ENCODE measurements at regions not wholly inside any gene's neighbourhood (a gene's known extent, or its start where the extent isn't known, plus 50 kb on each side); places are given as distances from the start of the nearest gene placed in this dataset.

DNA sequence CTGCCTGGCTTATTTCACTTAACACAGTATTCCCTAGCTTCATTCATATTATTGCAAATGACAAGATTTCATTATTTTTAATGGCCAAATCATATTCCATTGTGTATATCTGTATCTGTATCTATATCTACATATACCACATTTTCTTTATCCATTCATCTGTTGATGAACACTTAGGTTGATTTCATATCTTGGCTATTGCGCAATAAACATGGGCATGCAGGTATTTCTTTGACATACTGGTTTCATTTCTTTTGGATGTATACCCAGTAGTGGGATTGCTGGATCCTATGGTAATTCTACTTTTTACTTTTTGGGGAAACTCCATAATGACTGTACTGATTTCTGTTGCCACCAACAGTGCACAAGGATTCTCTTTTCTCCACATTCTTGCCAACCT, 68.9 kb upstream of the CREB5 start:
- ChIA-PET CTCF (no interaction called here), POLR2A (no interaction called here)
- no peak overlapping the region for H3K4me3 ChIP-seq (ENCODE audit: low read depth, low read length)
- no peaks in the 10 kb centered on the region for H3K36me3 ChIP-seq (ENCODE audit: control insufficient read depth in 2 of 2, insufficient read depth in 1 of 2, low read length in 2 of 2)
- TF ChIP-seq ZNF560 (tag by site-specific recombination; IDR thresholded peaks at IDR 0.05; ENCODE audit: borderline replicate concordance) (no peak), SCRT2 (tag by site-specific recombination; IDR thresholded peaks at IDR 0.05) (no peak), ZNF302 (tag by site-specific recombination; IDR thresholded peaks at IDR 0.05; ENCODE audit: low read depth) (no peak), SP7 (tag by site-specific recombination; IDR thresholded peaks at IDR 0.05) (no peak), BCL11A (tag by site-specific recombination; IDR thresholded peaks at IDR 0.05; ENCODE audit: low read depth) (no peak), ZNF621 (tag by site-specific recombination; IDR thresholded peaks at IDR 0.05) (no peak)
- TF ChIP-seq, protein P1, sequence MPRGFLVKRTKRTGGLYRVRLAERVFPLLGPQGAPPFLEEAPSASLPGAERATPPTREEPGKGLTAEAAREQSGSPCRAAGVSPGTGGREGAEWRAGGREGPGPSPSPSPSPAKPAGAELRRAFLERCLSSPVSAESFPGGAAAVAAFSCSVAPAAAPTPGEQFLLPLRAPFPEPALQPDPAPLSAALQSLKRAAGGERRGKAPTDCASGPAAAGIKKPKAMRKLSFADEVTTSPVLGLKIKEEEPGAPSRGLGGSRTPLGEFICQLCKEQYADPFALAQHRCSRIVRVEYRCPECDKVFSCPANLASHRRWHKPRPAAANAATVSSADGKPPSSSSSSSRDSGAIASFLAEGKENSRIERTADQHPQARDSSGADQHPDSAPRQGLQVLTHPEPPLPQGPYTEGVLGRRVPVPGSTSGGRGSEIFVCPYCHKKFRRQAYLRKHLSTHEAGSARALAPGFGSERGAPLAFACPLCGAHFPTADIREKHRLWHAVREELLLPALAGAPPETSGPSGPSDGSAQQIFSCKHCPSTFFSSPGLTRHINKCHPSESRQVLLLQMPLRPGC (tag by site-specific recombination; IDR thresholded peaks at IDR 0.05) = no peak
- TF ChIP-seq, protein P2, sequence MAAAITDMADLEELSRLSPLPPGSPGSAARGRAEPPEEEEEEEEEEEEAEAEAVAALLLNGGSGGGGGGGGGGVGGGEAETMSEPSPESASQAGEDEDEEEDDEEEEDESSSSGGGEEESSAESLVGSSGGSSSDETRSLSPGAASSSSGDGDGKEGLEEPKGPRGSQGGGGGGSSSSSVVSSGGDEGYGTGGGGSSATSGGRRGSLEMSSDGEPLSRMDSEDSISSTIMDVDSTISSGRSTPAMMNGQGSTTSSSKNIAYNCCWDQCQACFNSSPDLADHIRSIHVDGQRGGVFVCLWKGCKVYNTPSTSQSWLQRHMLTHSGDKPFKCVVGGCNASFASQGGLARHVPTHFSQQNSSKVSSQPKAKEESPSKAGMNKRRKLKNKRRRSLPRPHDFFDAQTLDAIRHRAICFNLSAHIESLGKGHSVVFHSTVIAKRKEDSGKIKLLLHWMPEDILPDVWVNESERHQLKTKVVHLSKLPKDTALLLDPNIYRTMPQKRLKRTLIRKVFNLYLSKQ (tag by site-specific recombination; IDR thresholded peaks at IDR 0.05; ENCODE audit: borderline replicate concordance) = no peak
- H3K9me3 ChIP-seq (ENCODE audit: control insufficient read depth, insufficient read depth, low read depth, low read length) = no peaks in the 10 kb centered on the region
- no peak overlapping the region for H3K27ac ChIP-seq (ENCODE audit: extremely low read depth, low read depth, low read length)
- no peaks in the 10 kb centered on the region for H3K4me1 ChIP-seq (ENCODE audit: control insufficient read depth, insufficient read depth, low read length)

DNA sequence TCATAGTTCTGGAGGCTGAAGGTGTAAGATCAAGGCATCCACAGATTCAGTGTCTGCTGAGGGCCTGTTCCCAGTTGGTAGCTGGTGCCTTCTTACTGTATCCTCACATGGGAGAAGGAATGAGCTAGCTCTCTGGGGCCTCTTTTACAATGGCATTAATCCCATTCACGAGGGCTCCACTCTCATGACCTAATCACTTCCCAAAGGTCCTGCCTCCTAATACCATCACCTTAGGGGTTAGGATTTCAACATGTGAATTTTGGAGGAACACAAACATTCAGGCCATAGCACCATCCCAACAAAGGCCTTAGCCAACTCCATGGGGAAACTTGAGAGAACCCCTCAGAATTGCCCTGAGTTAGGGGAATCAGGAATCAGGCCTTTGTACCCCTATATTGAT, 66.1 kb upstream of the CREB5 start:
- Histone ChIP-seq H3K4me3 (ENCODE audit: low read depth, low read length) (no peak overlapping the region), H3K9me3 (ENCODE audit: control insufficient read depth, insufficient read depth, low read depth, low read length) (no peaks in the 10 kb centered on the region), H3K36me3 (ENCODE audit: control insufficient read depth in 2 of 2, insufficient read depth in 1 of 2, low read length in 2 of 2) (no peaks in the 10 kb centered on the region), H3K27ac (ENCODE audit: extremely low read depth, low read depth, low read length) (no peak overlapping the region), H3K4me1 (ENCODE audit: control insufficient read depth, insufficient read depth, low read length) (no peaks in the 10 kb centered on the region)
- ChIA-PET CTCF (no interaction called here), POLR2A (no interaction called here)
- TF ChIP-seq ZNF76 (tag by site-specific recombination; IDR thresholded peaks at IDR 0.05; ENCODE audit: borderline replicate concordance, low read depth) (no peak), ZNF843 (tag by site-specific recombination; IDR thresholded peaks at IDR 0.05) (no peak), RBAK (tag by site-specific recombination; IDR thresholded peaks at IDR 0.05) (no peak), ZNF223 (tag by site-specific recombination; IDR thresholded peaks at IDR 0.05) (no peak), TRIM28 (IDR thresholded peaks at IDR 0.05; ENCODE audit: borderline replicate concordance, low read length) (no peak), ZNF335 (tag by site-specific recombination; conservative IDR thresholded peaks at IDR 0.05) (no peak), ZNF785 (tag by site-specific recombination; IDR thresholded peaks at IDR 0.05) (no peak), ZNF571 (tag by site-specific recombination; IDR thresholded peaks at IDR 0.05) (no peak), ZNF23 (tag by site-specific recombination; IDR thresholded peaks at IDR 0.05; ENCODE audit: borderline replicate concordance) (no peak), YY2 (tag by site-specific recombination; IDR thresholded peaks at IDR 0.05) (no peak), ZNF16 (tag by site-specific recombination; IDR thresholded peaks at IDR 0.05; ENCODE audit: low read depth) (no peak), ZNF792 (tag by site-specific recombination; IDR thresholded peaks at IDR 0.05) (no peak), ZFP3 (tag by site-specific recombination; IDR thresholded peaks at IDR 0.05; ENCODE audit: low read depth) (no peak), ZNF654 (tag by site-specific recombination; IDR thresholded peaks at IDR 0.05; ENCODE audit: low read depth) (no peak), ZNF623 (tag by site-specific recombination; IDR thresholded peaks at IDR 0.05) (no peak)
- TF ChIP-seq, protein P3, sequence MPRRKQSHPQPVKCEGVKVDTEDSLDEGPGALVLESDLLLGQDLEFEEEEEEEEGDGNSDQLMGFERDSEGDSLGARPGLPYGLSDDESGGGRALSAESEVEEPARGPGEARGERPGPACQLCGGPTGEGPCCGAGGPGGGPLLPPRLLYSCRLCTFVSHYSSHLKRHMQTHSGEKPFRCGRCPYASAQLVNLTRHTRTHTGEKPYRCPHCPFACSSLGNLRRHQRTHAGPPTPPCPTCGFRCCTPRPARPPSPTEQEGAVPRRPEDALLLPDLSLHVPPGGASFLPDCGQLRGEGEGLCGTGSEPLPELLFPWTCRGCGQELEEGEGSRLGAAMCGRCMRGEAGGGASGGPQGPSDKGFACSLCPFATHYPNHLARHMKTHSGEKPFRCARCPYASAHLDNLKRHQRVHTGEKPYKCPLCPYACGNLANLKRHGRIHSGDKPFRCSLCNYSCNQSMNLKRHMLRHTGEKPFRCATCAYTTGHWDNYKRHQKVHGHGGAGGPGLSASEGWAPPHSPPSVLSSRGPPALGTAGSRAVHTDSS (tag by site-specific recombination; IDR thresholded peaks at IDR 0.05) = no peak
- TF ChIP-seq, protein P4, sequence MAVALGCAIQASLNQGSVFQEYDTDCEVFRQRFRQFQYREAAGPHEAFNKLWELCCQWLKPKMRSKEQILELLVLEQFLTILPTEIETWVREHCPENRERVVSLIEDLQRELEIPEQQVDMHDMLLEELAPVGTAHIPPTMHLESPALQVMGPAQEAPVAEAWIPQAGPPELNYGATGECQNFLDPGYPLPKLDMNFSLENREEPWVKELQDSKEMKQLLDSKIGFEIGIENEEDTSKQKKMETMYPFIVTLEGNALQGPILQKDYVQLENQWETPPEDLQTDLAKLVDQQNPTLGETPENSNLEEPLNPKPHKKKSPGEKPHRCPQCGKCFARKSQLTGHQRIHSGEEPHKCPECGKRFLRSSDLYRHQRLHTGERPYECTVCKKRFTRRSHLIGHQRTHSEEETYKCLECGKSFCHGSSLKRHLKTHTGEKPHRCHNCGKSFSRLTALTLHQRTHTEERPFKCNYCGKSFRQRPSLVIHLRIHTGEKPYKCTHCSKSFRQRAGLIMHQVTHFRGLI (tag by site-specific recombination; IDR thresholded peaks at IDR 0.05) = no peak
- TF ChIP-seq, protein P1 (tag by site-specific recombination; IDR thresholded peaks at IDR 0.05) = no peak
- TF ChIP-seq, protein P5, sequence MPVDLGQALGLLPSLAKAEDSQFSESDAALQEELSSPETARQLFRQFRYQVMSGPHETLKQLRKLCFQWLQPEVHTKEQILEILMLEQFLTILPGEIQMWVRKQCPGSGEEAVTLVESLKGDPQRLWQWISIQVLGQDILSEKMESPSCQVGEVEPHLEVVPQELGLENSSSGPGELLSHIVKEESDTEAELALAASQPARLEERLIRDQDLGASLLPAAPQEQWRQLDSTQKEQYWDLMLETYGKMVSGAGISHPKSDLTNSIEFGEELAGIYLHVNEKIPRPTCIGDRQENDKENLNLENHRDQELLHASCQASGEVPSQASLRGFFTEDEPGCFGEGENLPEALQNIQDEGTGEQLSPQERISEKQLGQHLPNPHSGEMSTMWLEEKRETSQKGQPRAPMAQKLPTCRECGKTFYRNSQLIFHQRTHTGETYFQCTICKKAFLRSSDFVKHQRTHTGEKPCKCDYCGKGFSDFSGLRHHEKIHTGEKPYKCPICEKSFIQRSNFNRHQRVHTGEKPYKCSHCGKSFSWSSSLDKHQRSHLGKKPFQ (tag by site-specific recombination; IDR thresholded peaks at IDR 0.05) = no peak
